ENCODE measurements at regions not wholly inside any gene's neighbourhood (a gene's known extent, or its start where the extent isn't known, plus 50 kb on each side); places are given as distances from the start of the nearest gene placed in this dataset.

DNA sequence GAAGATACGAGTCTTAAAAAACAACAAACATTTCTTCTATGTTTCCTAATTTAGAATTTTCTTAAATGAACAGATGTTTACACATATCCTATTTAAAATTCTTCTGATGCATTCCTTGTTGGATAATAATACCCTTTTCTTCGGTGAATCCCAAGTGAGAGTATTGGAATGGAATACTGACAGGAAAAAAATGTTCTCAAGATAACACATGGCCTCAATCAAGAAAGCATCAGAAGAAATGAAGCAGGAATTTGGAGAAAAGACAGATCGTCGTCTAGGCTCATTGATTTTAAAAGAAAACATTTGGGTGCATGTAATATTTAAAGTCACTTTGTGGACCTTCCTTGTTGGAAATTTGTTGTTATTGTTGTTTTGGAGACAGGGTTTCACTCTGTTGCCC lies 196.9 kb upstream of the ANK2 start:
- TF ChIP-seq CTCF (IDR thresholded peaks at IDR 0.05) (no peak), POLR2A (IDR thresholded peaks at IDR 0.05) (no peak), POLR2AphosphoS5 (IDR thresholded peaks at IDR 0.05) (no peak)
